Globus pallidus (tissue), 1 donor: ENCODE measurements at regions not wholly inside any gene's neighbourhood (a gene's known extent, or its start where the extent isn't known, plus 50 kb on each side); places are given as distances from the start of the nearest gene placed in this dataset.

ENCODE experiments used
- DNase-seq: peaks from one replicate; pipeline ENCODE4 v3.0.0-alpha.2; 2015; ENCODE audit warnings: low spot score

DNA sequence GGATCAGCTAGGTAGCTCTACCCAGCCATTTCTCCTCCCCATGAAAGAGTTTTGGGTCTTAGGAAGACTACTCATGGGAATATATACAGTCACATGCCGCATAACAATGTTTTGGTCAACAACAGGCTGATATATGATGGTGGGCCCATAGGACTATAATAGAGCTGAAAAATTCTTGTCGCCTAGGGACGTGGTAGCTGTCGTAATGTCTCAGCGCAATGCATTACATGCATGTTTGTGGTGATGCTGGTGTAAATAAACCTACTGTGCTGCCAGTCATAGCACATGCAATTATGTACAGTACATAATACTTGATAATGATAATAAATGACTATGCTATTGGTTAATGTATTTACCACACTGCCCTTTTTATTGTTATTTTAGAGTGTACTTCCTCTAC lies 78.2 kb upstream of the DLX6 start:
- DNase-seq = no peak

DNA sequence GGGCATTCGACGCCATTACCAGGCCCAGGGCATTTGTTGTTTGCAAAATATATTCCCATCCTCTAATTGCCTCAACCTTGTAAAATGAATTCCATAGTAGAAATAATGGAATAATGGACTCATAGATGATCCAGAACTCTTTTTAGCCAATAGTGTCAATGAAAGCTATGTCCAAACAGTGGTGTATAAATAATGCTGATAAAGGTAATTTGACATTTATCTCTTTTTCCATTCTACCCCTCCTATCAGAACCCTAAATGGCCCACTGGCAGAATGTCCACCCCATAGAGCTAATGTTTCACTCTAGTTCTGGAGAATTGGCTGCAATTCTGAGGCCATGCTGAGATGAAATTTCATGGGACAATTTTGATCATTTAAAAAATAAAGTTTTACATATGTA lies 76.4 kb upstream of the DLX6 start:
- no peak for DNase-seq

DNA sequence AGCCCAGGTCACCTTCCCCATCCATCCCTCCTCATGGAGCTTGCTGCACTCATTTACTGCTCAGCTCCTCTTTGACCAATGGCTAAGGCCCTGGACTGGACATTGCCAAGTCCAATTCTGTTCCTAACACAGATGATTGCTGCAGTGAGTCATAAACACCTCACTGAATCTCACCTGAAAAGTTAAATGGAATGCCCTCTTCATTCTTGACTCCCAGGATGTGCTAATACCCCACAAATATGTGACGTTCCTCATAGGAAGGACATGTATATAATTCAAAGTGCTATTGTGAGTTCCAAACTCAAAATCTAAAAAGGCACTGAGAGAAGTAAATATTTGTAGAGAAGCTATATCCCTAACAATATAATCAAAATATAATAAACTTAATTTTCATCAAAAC lies 73.5 kb upstream of the DLX6 start:
- no peak for DNase-seq

DNA sequence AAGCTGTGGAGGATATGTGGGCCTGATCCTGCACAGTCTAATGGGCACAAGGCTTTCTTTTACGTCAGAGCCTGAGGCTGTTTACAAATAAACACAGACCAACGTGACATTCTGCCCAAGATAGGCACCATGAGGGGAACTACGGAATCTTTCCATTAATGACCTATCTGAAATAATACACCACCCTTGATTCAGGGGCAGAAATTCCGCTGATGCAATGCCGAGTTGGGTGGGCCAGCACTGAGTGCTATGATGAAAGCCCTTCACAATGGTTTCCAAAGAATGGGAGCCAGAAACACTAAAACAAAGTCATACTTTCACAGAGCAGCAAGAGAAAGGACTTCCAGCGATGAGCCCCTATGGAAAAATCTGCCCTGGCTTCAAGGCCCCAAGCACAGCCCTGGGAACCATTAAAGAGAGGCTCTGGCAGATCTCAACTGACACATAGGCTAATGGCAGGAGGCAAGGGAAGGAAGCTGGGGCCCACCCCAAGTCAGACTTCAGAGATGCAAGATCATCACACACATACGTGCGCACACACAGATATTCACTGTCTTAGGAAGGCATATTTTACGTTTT lies 72.2 kb upstream of the DLX6 start:
- no peak for DNase-seq

GRCh38 chr7:96936621-96937020 lies 68.7 kb upstream of the DLX6 start:
- no peak for DNase-seq

GRCh38 chr7:96942112-96942511 lies 63.2 kb upstream of the DLX6 start:
- DNase-seq = no peak

- DNase-seq = peak; percentile 3
Observed at GRCh38 chr7:96949766-96950165, 55.6 kb upstream of the DLX6 start.

GRCh38 chr7:96952974-96953391 lies 52.4 kb upstream of the DLX6 start:
- DNase-seq = no peak

DNA sequence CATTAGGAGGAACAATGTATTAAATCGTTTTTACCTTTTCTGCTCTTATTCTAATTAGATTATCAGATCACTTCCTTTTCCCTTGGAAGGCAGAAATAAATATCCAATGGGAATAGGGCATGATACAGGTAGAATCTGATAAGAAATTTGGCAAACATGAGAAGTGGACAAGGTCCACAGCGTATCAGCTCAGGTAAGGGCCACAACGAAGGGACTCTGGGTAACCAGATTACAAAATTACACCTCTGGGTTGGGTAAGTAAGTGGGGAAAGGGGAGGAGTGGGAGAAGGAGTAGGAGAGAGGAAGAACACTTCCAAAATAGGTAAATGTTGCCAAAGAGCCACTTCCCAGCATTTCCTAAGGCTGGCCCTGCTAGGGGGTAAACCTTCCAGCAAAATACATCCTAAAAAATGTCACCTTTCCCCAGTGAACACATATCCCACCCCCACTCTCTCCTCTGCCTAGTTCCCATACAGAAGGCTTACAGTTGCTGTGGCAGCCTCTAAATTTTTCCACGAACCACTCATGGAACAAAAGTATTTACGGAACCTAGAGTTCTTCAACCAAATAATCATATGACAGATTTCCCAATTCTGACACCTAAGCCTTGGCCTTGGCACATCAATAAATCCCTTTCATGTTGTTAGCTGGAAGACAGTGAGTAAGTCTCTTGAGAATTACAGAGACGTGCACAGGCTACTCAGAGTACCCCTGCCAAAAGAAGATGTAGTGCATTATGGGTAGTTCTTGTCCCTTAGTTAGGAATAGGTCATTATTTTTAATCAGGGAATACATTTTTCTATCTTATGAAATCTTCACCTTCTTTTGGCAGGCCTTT lies 51.5 kb upstream of the DLX6 start:
- DNase-seq = no peak
